Fibroblast of skin of left biceps (primary cell): ENCODE measurements at regions not wholly inside any gene's neighbourhood (a gene's known extent, or its start where the extent isn't known, plus 50 kb on each side); places are given as distances from the start of the nearest gene placed in this dataset.
"Not testable (repeated sequence)": the region's sequence is repeated elsewhere in the genome, so short reads cannot be mapped to it uniquely, and the experiment has no call there.

ENCODE experiments used
- DNase-seq, 2 experiments: peaks; one replicate each; pipeline ENCODE4 v3.0.0-alpha.2; 2013; ENCODE audit warnings: low read depth in 2 of 2

- DNase-seq: no peak
These were observed 198.2 kb downstream of the IGLL1 start for GRCh38 chr22:23381661-23382427.

- DNase-seq: no peak
These were observed 199.2 kb downstream of the IGLL1 start for GRCh38 chr22:23380911-23381310.

- no peak for DNase-seq
These were observed 199.9 kb downstream of the IGLL1 start for GRCh38 chr22:23380230-23380573.

GRCh38 chr22:23379540-23380229 lies 199.4 kb downstream of the BCR start:
- not testable (repeated sequence) for DNase-seq

GRCh38 chr22:23377767-23378166 lies 197.5 kb downstream of the BCR start:
- no peak for DNase-seq

- DNase-seq: no peak
These were observed 195.9 kb downstream of the BCR start for GRCh38 chr22:23376256-23376655.

GRCh38 chr22:23375031-23375827 lies 194.9 kb downstream of the BCR start:
- DNase-seq: no peak

- DNase-seq: no peak
These were observed 193.3 kb downstream of the BCR start for GRCh38 chr22:23373601-23374000.

- no peak for DNase-seq
These were observed 189.9 kb downstream of the BCR start for GRCh38 chr22:23370251-23370650.

- no peak for DNase-seq
These were observed 188.9 kb downstream of the BCR start for GRCh38 chr22:23369054-23369685.
